HFFc6 (cell line): ENCODE measurements at regions not wholly inside any gene's neighbourhood (a gene's known extent, or its start where the extent isn't known, plus 50 kb on each side); places are given as distances from the start of the nearest gene placed in this dataset.

Experiments used
- DNase-seq: peaks from one replicate; pipeline ENCODE4 v3.0.0-alpha.2; 2018
- H3K27ac Mint-ChIP-seq: 2 replicates; pipeline ENCODE4 v1.8.0; 2020; ENCODE audit warnings: mild to moderate bottlenecking, mixed read lengths
- H3K27me3 Mint-ChIP-seq: 2 replicates; pipeline ENCODE4 v1.8.0; 2021; ENCODE audit warnings: mild to moderate bottlenecking, moderate library complexity, mixed read lengths; ENCODE audit not compliant: insufficient read depth
- H3K36me3 Mint-ChIP-seq: 2 replicates; pipeline ENCODE4 v1.8.0; 2021; ENCODE audit warnings: low read depth, mixed read lengths
- H3K4me1 Mint-ChIP-seq: 2 replicates; pipeline ENCODE4 v1.8.0; 2020; ENCODE audit warnings: low read depth, mixed read lengths
- H3K4me3 Mint-ChIP-seq: 2 replicates; pipeline ENCODE4 v1.8.0; 2020; ENCODE audit warnings: mild to moderate bottlenecking, moderate library complexity, mixed read lengths
- H3K9me3 Mint-ChIP-seq: 2 replicates; pipeline ENCODE4 v1.8.0; 2020; ENCODE audit warnings: mild to moderate bottlenecking, mixed read lengths
- CTCF ChIP-seq: fragments of 200-600 bp; sonication (generic); IDR thresholded peaks from 2 replicates; pipeline ENCODE4 v1.5.0; 2021; ENCODE audit warnings: antibody characterized with exemption, mild to moderate bottlenecking

- no peak for DNase-seq
- Mint-ChIP-seq H3K4me1 (peaks cover 10% of the 10 kb centered on the region), H3K27me3 (peaks cover 2% of the 10 kb centered on the region), H3K36me3 (no peaks in the 10 kb centered on the region), H3K9me3 (no peaks in the 10 kb centered on the region), H3K27ac (no peak overlapping the region), H3K4me3 (no peak overlapping the region)
- no peak for TF ChIP-seq CTCF
Measured at GRCh38 chr4:140316799-140317198, 56.6 kb upstream of the SCOC start.

- H3K4me1 Mint-ChIP-seq: peaks cover 18% of the 10 kb centered on the region
- peaks cover 2% of the 10 kb centered on the region for H3K27me3 Mint-ChIP-seq
- H3K9me3 Mint-ChIP-seq: no peaks in the 10 kb centered on the region
- no peak for TF ChIP-seq CTCF
- H3K4me3 Mint-ChIP-seq: no peak overlapping the region
- H3K27ac Mint-ChIP-seq: no peak overlapping the region
- DNase-seq: no peak
- no peaks in the 10 kb centered on the region for H3K36me3 Mint-ChIP-seq
Measured at GRCh38 chr4:140315970-140316369, 57.5 kb upstream of the SCOC start.

GRCh38 chr4:140315438-140315837, 58.0 kb upstream of the SCOC start:
- H3K4me1 Mint-ChIP-seq: peaks cover 23% of the 10 kb centered on the region
- H3K4me3 Mint-ChIP-seq: no peak overlapping the region
- no peaks in the 10 kb centered on the region for H3K9me3 Mint-ChIP-seq
- no peak for TF ChIP-seq CTCF
- no peak for DNase-seq
- peaks cover 3% of the 10 kb centered on the region for H3K27me3 Mint-ChIP-seq
- H3K36me3 Mint-ChIP-seq: no peaks in the 10 kb centered on the region
- no peak overlapping the region for H3K27ac Mint-ChIP-seq

- H3K9me3 Mint-ChIP-seq: no peaks in the 10 kb centered on the region
- H3K27ac Mint-ChIP-seq: no peak overlapping the region
- no peaks in the 10 kb centered on the region for H3K36me3 Mint-ChIP-seq
- H3K4me3 Mint-ChIP-seq: no peak overlapping the region
- H3K27me3 Mint-ChIP-seq: peaks cover 3% of the 10 kb centered on the region
- DNase-seq: no peak
- no peak for TF ChIP-seq CTCF
- peaks cover 26% of the 10 kb centered on the region for H3K4me1 Mint-ChIP-seq
Measured at GRCh38 chr4:140315019-140315418, 58.4 kb upstream of the SCOC start.

- Mint-ChIP-seq H3K4me1 (peaks cover 48% of the 10 kb centered on the region), H3K27me3 (peaks cover 7% of the 10 kb centered on the region), H3K27ac (no peak overlapping the region), H3K9me3 (no peaks in the 10 kb centered on the region), H3K4me3 (no peak overlapping the region), H3K36me3 (no peaks in the 10 kb centered on the region)
- DNase-seq: no peak
- TF ChIP-seq CTCF: no peak
Measured at GRCh38 chr4:140312100-140312499, 61.3 kb upstream of the SCOC start.

- Mint-ChIP-seq H3K27me3 (peaks cover 7% of the 10 kb centered on the region), H3K4me1 (peaks cover 48% of the 10 kb centered on the region), H3K4me3 (no peak overlapping the region), H3K9me3 (no peaks in the 10 kb centered on the region), H3K36me3 (no peaks in the 10 kb centered on the region), H3K27ac (no peak overlapping the region)
- DNase-seq: no peak
- no peak for TF ChIP-seq CTCF
Measured at GRCh38 chr4:140311257-140311835, 62.1 kb upstream of the SCOC start.
